GM06990 (cell line): ENCODE measurements at regions not wholly inside any gene's neighbourhood (a gene's known extent, or its start where the extent isn't known, plus 50 kb on each side); places are given as distances from the start of the nearest gene placed in this dataset.

Experiments used
- DNase-seq: peaks from one replicate; pipeline ENCODE4 v3.0.0-alpha.2; 2011; ENCODE audit not compliant: insufficient read length; ENCODE audit errors: extremely low read depth
- H3K27me3 ChIP-seq: replicated peaks from 2 replicates; pipeline ENCODE4 v1.6.0; 2011; ENCODE audit warnings: low read length; ENCODE audit not compliant: control insufficient read depth, insufficient read depth
- H3K36me3 ChIP-seq: 2 replicates; pipeline ENCODE4 v1.5.1; 2011; ENCODE audit warnings: low read length; ENCODE audit not compliant: control insufficient read depth, insufficient read depth
- H3K4me3 ChIP-seq: replicated peaks from 2 replicates; pipeline ENCODE4 v1.5.1; 2011; ENCODE audit warnings: low read depth, mild to moderate bottlenecking, control low read depth, low read length
- CTCF ChIP-seq: IDR thresholded peaks from 2 replicates; pipeline ENCODE4 v1.5.1; 2011; ENCODE audit warnings: low read length, control low read depth, mild to moderate bottlenecking, inconsistent platforms; ENCODE audit not compliant: insufficient read depth, poor library complexity, severe bottlenecking

DNA sequence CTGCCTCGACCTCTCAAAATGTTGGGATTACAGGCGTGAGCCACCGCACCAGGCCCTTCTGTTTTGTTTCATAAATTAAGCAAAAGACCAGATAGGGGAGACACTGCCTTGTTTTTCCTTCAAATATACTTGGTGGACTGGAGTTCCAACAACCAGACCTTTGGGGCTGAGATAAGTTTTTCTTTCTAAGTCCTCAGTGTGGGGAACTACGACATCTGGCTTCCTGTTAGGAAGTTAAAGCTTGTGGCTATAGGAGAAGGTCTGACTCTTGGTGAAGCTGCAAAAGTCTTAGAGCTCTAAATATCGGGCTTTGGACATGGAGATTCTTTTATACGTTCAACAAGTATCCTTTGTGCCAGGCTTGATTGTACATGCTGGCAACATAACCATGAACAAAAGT lies 64.1 kb upstream of the EED start:
- H3K36me3 ChIP-seq: no peaks in the 10 kb centered on the region
- no peak for DNase-seq
- H3K27me3 ChIP-seq: no peaks in the 10 kb centered on the region
- H3K4me3 ChIP-seq: no peak overlapping the region
- TF ChIP-seq CTCF: no peak

DNA sequence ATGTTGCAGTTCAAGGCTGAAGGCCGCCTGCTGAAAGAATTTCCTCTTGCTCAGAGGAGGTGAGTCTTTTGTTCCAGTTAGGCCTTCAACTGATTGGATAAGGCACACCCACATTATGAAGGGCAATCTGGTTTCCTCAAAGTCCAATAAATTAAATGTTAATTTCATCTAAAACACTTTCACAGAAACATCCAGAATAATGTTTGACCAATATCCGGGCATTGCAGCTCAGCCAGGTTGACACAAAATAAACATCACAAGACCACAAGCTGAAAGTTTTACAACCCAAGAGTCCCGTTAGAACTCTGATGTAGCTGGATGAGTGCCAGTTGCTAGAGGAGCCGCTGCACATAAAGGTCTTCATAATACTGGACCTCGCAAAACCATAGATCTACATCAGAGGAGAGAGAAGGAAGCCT lies 64.9 kb upstream of the EED start:
- TF ChIP-seq CTCF: no peak
- no peak for DNase-seq
- Histone ChIP-seq H3K36me3 (no peaks in the 10 kb centered on the region), H3K4me3 (no peak overlapping the region), H3K27me3 (no peaks in the 10 kb centered on the region)

DNA sequence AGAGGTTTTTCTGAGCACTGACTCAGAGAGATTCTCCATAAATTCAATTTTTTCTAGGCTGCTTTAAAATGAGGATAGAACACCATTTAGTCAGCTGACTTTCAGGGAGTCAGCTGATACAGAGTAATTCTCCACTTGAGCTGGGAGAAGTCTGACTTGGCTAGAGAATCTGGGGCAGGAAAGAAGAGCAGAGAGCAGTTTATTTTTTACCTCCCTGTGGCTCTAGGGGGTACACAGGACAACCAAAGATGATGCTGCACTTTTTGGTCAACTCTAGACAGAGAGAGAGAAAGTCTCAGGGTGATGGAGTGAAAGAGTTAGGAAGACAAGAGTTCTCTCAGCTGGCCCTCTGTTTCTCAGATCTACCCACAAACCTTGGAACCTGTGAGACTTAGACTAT lies 67.3 kb upstream of the EED start:
- DNase-seq: no peak
- no peak overlapping the region for H3K4me3 ChIP-seq
- TF ChIP-seq CTCF: no peak
- no peaks in the 10 kb centered on the region for H3K27me3 ChIP-seq
- H3K36me3 ChIP-seq: no peaks in the 10 kb centered on the region

- no peak for TF ChIP-seq CTCF
- no peaks in the 10 kb centered on the region for H3K36me3 ChIP-seq
- H3K27me3 ChIP-seq: no peaks in the 10 kb centered on the region
- DNase-seq: peak; percentile 37
- H3K4me3 ChIP-seq: no peak overlapping the region
Measured at GRCh38 chr11:86176165-86176884, 68.2 kb upstream of the EED start.

GRCh38 chr11:86175626-86176025 lies 68.9 kb upstream of the EED start:
- H3K4me3 ChIP-seq: no peak overlapping the region
- TF ChIP-seq CTCF: no peak
- no peak for DNase-seq

DNA sequence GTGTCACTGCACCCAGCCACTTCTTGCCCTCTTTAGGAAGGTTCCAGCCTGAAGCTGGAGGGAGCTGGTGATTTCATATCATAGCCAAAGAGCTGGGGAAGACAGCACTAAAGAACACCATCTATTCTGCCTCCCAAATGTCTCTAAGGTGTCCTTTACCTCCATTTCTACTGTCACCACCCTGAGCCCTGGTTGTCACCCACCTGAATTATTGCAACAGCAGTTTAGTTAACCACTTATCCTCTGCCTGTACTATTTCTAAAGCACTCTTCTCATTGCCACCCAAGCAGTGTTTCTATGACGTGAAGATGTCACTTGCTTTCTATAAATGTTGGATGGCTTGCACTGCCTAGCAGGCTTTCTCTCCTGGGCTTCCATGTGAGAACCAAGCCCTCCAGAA lies 69.4 kb upstream of the EED start:
- no peak for TF ChIP-seq CTCF
- no peaks in the 10 kb centered on the region for H3K27me3 ChIP-seq
- no peak for DNase-seq
- no peak overlapping the region for H3K4me3 ChIP-seq
- H3K36me3 ChIP-seq: no peaks in the 10 kb centered on the region

More at GRCh38 chr11:86175626-86176025, 68.9 kb upstream of the EED start:
- H3K36me3 ChIP-seq: no peaks in the 10 kb centered on the region
- no peaks in the 10 kb centered on the region for H3K27me3 ChIP-seq
